ENCODE measurements at regions not wholly inside any gene's neighbourhood (a gene's known extent, or its start where the extent isn't known, plus 50 kb on each side); places are given as distances from the start of the nearest gene placed in this dataset.

DNA sequence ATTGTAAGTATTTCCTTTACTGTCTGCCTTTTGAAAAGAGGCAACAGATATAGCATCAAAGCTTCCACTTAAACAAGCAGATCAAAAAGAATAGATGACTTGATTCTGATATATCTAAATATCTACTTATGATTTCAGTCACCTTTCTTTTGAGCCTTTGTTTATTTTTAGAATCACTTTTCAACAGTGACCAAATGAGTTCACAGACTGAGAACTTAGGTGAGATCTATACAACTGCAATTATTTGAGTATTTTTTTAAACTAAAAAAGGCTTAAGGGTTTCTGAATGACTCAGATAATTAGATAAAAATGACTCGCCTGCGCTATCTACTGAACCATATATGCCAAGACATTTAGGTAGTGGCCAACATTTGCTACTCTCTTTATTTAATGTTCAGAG, 166.7 kb upstream of the KCNIP4 start:
- DNase-seq (ENCODE audit: low read depth in 1 of 2, low spot score in 1 of 2) = no peak

DNA sequence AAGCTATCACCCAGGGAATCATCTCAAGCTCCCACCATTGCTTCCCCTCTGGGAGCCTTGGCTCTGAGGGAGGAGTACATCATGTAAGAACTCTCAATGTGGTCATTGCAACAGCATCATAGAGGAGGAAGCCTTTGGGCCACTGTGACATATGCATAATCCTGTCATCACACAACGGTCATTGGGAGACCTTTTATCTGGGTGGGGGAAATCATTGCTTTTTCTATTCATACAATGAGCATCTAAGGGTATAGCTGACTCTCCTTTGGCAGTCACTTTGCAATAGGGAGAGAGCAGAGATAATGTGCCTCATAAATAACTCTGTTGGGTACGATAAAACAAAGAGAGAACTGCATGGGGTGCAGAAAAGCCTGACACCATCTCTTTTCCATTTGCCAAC, 155.2 kb upstream of the KCNIP4 start:
- no peak for DNase-seq (ENCODE audit: low read depth in 1 of 2, low spot score in 1 of 2)

DNA sequence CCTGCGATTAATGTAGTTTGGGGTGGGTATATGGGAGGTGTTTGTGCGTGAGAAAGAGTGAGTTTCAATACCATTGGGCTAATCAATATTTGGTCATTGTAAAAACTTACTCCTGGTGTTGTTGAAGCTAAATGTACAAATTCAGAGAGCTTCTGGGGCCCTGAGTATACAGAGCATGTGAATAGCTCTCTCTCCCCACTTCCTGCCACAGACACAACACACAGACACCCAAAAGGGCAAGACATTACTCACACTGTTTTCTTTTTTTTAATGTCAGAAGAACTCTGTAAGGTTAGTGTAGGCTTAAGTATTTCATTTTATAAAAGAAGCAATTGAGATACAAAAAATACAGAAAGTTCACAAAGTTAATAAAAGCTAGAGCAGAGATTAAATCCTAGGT, 151.3 kb upstream of the KCNIP4 start:
- DNase-seq (ENCODE audit: low read depth in 1 of 2, low spot score in 1 of 2) = no peak

DNA sequence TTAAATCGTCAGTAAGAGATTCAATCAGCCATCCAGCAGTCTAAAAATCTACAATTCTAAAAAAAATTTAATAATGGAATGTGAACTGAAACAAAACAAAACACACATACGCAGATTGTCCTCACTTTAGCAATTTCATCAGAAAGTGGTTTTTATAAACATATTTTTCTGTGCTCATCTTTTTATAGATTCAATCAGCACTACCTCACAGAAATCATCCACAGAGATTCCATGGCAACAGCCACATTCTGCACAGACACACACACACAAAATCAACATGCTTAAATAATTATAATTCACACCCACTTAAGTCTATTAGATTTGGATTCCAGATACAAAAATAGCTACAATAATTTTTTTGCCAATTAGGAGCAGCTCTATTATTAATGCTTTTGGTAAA, 149.0 kb upstream of the KCNIP4 start:
- no peak for DNase-seq (ENCODE audit: low read depth in 1 of 2, low spot score in 1 of 2)

DNA sequence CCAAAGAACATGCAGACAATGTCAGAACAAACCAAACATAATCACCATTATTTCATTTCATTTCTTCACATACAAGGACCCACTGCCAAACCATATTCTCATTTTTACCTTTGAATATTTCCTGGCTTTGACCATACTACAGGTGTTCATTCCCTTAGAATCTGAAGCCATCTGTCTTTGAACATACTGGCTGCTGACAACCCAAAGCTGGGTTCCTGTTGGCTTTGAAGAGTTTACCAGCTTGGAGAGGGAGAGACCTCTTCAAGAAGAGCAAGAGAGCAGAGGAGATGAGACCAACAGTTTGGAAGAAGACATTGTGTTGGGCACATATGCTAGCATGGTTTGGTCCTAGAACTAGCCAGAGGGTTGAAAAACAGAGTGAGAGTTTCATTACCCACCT, 145.6 kb upstream of the KCNIP4 start:
- no peak for DNase-seq (ENCODE audit: low read depth in 1 of 2, low spot score in 1 of 2)

DNA sequence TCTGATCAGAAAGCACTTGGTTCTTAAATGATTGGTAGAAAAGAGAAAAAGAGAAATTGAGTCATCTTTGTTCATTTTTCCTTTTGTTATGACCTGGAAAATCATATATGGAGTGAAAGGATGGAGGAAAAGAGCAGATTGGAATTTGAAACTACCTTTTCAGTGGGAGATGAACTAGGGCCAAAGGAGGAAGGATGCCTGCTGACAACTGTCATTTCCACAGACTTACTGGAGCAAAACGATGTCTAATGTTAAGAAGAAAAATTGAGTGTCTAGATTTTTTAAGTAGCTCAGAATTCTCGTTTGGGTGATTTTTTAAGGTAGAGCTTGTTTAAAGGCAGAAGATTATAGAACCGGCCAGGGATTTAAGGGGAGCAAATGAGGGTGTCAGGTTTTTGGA, 144.6 kb upstream of the KCNIP4 start:
- no peak for DNase-seq (ENCODE audit: low read depth in 1 of 2, low spot score in 1 of 2)

DNA sequence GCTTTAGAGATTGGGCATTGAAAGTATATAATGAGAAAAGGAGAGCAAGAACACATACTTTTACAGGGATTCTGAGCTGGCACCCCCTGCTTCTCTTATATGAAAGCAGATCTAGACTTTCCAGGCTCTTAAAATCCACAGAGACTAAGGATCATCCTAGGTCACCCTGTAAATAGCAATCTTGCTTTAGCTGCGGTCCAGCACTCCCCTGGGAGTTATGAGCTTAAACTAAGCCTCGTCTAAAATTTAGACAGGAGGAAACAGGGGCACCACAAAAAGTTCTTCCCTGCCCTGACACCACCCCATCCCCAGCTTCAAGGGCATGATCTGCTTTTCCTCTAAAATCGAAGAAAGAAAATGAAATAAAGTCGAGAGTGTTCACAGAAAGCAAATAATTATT, 143.3 kb upstream of the KCNIP4 start:
- DNase-seq (ENCODE audit: low read depth in 1 of 2, low spot score in 1 of 2) = no peak

DNA sequence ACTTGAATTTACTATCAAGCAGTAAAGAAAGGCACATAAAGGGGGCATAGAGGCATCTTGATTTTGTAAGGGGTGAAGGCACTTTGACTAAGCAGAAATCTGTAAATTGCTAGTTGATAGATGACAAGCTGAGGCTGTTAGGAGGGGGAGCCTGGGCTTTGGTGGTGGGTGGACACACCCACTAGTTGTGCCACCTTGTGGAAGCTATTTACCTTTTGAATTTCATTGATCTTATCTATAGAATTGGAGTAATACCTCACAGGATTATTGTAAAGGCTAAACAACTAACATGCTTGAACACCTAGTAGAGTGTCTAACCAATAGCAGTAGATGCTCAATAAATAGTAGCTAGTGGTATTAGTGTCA, 142.8 kb upstream of the KCNIP4 start:
- DNase-seq (ENCODE audit: low read depth in 1 of 2, low spot score in 1 of 2) = no peak

DNA sequence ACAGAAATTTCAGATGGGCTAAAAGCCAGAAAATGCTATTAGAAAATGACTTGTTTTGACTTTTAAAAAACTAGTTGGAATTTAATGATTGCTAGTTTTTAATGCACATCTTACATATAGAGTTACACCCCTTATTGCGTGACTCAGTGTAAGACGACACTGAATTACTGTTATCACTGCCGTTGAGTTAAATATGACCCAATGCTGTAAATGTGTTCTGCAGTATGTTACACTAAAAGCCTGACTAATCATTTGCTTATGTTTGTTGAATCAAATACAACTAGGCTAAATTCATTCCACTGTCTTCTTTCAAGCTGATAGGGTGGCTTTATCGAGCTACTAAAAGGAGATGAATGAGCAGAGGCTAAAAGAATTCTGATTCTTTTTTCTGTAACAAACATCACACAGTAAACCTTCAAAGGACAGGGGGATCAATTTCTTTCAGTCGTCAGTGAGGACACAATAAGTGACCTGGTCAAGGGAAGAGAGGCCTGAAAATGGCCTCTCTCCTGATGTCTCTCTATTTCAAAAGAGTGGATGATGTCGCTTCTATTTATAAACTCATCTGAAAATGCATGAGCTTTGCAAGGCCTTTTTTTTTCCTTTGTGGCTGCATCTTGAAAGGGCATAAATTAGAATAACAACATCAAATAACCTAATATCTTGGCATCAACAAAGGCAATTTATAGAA, 142.2 kb upstream of the KCNIP4 start:
- no peak for DNase-seq (ENCODE audit: low read depth in 1 of 2, low spot score in 1 of 2)

DNA sequence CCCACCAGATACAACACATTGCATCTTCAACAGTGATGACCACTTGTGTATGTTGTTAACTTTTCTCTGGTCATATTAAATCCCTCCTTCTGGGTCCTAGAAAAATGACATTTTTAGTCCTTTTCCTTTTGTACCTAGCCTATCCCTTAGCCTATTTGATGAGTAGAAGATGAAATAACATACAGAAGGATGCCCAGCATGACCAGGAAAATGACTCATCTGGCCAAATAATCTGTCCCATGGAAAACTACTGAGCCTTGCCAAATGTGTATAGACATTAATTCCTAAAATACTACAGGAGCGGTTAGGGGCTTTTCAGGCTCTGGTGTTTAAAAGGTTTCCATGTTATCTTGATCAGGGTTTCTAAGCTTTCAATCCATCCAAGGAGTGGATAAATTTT, 129.0 kb upstream of the KCNIP4 start:
- no peak for DNase-seq (ENCODE audit: low read depth in 1 of 2, low spot score in 1 of 2)

DNA sequence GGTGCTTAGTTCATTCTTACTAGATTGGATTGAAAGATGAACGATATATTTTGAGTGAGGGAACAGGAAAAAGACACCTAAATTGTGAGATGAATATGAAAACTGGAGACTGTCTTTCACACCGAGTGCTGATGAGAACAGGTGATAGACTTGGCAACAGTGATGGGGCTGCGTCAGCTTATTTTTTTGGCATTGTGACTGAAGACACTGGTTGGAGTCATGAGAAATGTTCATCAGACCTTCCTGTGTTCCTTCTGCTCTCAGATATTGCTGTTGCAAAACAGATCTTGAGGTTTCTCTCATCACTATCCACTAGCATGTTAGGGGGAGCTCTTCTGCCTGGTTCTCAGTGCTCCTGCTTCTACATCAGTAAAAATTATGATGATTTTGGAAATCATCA, 124.2 kb upstream of the KCNIP4 start:
- DNase-seq (ENCODE audit: low read depth in 1 of 2, low spot score in 1 of 2) = no peak

DNA sequence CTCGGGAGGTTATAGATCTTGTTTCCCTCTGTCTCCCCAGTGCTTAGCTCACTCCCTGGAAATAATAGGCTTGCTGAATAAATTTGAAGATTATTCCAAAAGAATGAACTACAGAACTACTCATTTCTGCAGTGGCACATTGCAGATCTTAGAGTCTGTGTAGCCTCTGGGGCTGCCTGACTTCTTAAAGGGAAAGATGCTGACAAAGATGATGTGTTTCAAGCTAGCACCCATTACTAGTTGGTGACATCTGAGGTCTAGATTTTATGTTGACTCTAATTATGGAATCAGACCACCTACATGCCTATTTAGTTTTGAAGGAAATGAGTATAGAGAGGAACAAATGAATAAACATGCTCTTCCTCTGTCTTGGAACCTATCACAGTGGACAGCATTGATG, 123.7 kb upstream of the KCNIP4 start:
- no peak for DNase-seq (ENCODE audit: low read depth in 1 of 2, low spot score in 1 of 2)

DNA sequence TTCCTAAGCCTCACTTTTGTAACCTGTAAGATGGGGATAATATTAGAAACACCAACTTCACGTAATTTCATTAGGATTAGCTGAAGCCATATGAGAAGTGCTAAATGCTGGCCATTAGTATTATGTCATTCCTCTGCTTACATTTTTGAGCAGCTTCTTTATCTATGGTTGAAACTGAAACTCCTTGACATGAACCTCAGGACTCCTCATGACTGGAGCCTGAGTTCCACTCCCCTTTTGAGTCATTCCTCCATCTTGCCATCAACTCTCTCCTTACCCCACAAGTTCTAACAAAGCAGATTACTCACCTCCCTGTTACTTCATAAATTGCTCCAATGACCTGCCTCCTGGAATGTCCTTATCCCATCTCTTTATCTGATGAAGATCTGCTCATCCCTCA, 123.2 kb upstream of the KCNIP4 start:
- no peak for DNase-seq (ENCODE audit: low read depth in 1 of 2, low spot score in 1 of 2)

DNA sequence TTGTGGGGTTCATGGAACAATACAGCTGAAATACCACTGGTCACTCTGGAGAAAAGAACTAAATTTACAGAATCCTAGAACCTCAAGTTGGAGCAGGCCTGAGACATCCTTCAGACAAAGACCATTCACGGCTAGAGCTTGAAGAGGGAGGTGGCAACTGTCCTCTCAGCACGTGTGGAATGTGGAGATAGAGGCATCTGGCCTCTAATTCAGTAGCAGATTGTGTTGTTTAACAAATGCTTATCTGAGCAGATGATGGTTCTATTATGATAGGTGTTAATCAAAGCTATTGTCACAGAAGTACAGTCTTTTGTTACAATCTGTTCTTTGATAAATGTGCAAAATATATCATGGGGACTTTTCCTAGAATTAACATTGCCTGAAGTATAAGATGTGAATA, 121.7 kb upstream of the KCNIP4 start:
- DNase-seq (ENCODE audit: low read depth in 1 of 2, low spot score in 1 of 2) = no peak

DNA sequence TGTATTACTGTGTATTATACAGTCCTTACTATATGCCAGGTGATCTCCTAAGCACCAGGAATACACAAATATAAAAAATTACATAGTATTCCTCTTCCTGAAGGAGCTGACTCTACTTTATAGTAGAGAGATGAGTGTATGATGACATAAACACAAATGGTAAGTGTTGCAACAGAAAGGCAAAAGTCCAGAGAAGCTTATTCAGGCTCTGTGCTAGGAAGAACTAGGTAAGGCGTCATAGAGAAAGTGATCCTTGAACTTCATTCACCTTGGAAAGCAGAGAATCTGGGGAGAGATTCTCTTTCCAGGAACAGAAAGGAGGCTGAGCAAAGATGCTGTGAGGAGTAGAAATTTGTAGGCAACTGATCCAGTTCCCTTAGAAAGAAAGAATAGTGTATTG, 115.0 kb upstream of the KCNIP4 start:
- no peak for DNase-seq (ENCODE audit: low read depth in 1 of 2, low spot score in 1 of 2)

DNA sequence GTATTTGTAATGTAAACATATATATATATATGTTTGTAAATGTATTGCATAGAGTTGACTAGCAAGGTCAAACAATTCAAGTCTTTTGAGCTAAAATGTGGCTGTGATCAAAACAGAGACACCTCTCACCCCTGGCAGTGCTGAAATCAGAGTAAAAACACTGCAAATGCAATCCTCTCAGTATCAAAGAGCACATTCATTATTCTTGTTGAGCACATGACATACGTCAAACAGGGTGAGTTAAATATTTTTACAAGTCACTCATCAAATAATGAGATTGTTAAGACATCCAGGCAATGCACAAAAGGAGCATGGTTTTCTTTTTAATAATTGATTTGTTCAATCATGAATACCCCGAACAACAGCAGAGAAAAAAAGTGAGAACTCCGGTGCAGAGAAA, 114.1 kb upstream of the KCNIP4 start:
- no peak for DNase-seq (ENCODE audit: low read depth in 1 of 2, low spot score in 1 of 2)

DNA sequence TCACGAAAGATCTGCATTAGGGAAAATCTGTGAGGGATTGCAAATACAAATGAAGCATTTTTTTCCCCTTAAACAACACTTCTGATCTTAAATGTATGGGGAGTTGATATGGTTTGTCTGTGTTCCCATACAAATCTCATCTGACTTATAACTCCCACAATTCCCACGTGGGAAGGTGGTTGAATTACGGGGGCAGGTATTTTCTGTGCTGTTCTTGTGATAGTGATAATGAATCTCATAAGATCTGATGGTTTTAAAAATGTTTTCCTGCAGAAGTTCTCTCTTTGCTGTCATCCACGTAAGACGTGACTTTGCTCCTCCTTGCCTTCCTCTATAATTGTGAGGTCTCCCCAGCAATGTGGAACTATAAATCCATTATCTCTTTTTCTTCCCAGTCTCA, 107.4 kb upstream of the KCNIP4 start:
- no peak for DNase-seq (ENCODE audit: low read depth in 1 of 2, low spot score in 1 of 2)

DNA sequence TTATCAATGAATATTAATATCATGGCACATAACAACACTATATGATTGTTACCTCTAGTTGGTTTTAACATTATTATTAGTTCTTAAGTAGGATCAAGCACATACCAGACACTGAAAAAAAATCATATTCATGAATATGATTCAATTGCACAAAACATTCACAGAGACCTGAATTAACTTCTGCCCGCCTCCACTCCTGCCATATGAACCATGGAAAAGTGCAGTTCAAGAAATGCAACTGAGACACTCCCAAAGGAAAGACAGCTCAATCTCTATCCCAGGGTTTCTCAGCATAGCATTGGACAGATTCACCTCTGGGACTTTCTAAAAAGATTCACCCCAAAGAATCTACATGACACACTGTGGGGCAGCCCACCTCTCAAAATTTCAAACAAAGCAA, 103.5 kb upstream of the KCNIP4 start:
- no peak for DNase-seq (ENCODE audit: low read depth in 1 of 2, low spot score in 1 of 2)

DNA sequence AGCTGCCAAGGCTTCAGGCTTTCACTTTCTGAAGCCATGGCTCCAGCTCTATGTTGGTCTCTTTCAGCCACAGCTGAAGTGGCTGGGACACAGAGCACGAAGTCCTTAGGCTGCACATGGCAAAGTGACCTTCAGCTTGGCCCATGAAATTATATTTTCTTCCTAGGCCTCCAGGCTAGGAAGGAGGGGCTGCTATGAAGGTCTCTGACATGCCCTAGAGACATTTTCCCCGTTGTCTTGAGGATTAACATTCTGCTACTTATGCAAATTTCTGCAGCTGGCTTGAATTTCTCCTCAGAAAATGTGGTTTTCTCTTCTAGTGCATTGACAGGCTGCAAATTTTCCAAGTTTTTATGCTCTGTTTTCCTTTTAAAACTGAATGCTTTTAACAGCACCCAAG, 99.8 kb upstream of the KCNIP4 start:
- DNase-seq (ENCODE audit: low read depth in 1 of 2, low spot score in 1 of 2) = no peak

DNA sequence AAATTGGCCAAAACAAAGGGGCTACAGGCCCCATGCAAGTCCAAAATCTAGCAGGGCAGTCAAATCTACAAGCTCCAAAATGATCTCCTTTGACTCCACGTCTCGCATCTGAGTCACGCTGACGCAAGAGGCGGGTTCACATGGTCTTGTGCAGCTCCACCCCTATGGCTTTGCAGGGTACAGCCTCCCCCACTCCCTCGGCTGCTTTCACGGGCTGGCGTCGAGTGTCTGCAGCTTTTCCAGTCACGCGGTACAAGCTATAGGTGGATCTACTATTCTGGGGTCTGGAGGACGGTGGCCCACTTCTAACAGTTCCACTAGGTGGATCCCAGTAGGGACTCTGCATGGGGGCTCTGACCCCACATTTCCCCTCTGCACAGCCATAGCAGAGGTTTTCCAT, 99.2 kb upstream of the KCNIP4 start:
- DNase-seq (ENCODE audit: low read depth in 1 of 2, low spot score in 1 of 2) = no peak

DNA sequence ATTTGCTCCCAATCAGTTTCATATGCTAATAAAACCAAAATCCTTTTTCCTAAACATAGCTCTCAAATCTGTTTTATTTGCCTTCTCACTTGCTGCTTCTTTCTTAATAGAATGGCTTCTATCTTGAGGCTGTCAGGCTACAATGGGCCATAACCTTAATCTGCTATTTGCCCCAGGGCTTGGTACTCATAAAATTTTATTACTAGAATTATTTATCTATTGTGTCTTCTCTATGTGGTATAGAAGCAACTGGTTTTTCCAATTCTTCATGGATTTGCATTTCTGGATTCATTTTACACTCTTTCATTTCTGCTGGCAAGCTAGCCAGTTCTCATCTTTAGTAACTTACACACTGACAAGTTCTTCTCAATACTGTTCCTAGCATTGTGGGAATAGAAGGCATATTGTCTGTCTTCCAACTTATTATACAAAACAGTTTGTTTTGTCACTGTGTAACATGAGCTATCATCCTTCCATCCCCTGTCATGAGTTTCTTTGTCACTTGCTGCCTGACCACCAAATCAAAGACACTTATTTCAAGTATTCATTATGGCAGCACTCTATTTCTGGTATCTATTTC, 96.6 kb upstream of the KCNIP4 start:
- no peak for DNase-seq (ENCODE audit: low read depth in 1 of 2, low spot score in 1 of 2)

DNA sequence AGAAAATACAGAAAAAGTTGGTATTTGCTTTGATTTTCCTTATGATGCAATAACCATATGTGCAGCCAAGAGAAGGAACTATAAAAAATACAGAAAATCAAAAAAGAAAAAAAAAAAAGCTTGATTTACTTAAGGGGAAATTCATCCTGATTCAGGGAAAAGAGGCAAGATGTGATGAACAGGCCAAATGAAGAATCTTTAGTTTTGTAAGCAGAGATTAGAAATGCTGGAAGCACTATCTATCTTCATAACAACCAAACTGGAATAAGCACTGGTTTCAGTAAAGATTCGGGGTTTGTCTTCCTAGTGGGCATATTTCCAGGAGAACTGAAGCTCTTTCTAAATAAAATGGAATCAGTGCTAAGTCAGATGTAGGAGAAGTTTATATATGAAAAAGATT, 82.9 kb upstream of the KCNIP4 start:
- DNase-seq (ENCODE audit: low read depth in 1 of 2, low spot score in 1 of 2) = no peak

DNA sequence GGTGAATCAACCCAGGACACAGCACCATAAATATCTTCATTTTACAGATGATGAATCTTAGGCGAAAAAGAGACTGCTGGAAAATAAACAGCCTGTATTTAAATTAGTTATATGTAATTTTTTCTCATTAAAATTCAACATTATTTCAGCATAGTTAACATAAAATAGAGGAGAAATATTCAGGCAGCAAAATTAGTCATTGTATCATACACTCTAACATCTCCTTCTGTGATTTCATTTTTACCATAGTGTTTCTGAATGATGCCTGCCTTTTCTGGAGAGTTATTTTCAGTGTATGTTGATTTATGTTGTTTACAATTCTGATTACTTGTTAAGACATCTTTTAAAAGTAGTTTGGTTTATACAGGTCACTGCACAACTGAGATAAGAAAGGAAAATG, 82.3 kb upstream of the KCNIP4 start:
- DNase-seq (ENCODE audit: low read depth in 1 of 2, low spot score in 1 of 2) = no peak

DNA sequence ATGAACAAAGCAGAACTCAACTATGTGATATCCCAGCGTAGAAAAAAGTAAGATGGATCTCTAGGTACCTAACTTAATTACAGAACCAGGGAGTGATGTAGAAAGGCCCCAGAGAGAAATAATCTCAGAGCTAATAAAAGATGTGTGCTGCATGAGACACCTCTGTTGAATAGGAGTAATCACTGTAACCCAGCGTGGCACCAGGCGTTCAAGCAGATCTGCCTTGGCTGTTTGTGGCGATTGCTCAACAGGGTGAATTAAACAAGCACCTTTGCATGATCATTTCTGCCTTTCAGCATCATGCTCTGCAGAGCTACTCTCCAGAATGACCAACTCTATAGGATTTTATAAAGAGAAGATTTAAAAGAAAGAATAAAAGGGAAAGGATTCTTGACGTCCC, 81.7 kb upstream of the KCNIP4 start:
- DNase-seq (ENCODE audit: low read depth in 1 of 2, low spot score in 1 of 2) = no peak

All from stimulated activated CD4-positive, alpha-beta T cell treated with anti-CD3 and anti-CD28 coated beads, Interleukin-15, amount 100 ng/mL, for 1 hour (primary cell).